HEK293T (cell line): ENCODE measurements at regions not wholly inside any gene's neighbourhood (a gene's known extent, or its start where the extent isn't known, plus 50 kb on each side); places are given as distances from the start of the nearest gene placed in this dataset.

ENCODE experiments used
- CTCF ChIA-PET: fragments of 350-600 bp; formaldehyde crosslinking; extraction: SDS; loops from one replicate; lab custom pipeline; 2021; ENCODE audit warnings: antibody characterized with exemption, inconsistent platforms; lab: Yijun Ruan, JAX
- POLR2A ChIA-PET: fragments of 350-600 bp; formaldehyde crosslinking; extraction: SDS; loops from one replicate; lab custom pipeline; 2020; ENCODE audit warnings: antibody characterized with exemption, inconsistent platforms; lab: Yijun Ruan, JAX
- DNase-seq: peaks from one replicate; pipeline ENCODE4 v3.0.0; 2012; ENCODE audit warnings: mixed read lengths; ENCODE audit errors: extremely low spot score
- ARNT ChIP-seq: fragments of 450-650 bp; IDR thresholded peaks from 2 replicates; pipeline ENCODE4 v1.6.1; 2017; ENCODE audit warnings: mild to moderate bottlenecking
- BHLHE40 ChIP-seq: fragments of 450-650 bp; IDR thresholded peaks from 2 replicates; pipeline ENCODE4 v1.6.1; 2016; ENCODE audit warnings: mild to moderate bottlenecking, moderate library complexity, borderline replicate concordance
- CTBP1 ChIP-seq: fragments of 450-650 bp; IDR thresholded peaks from 2 replicates; pipeline ENCODE4 v1.6.1; 2016; ENCODE audit warnings: borderline replicate concordance
- ELF4 ChIP-seq: fragments of 450-650 bp; IDR thresholded peaks from 2 replicates; pipeline ENCODE4 v1.6.1; 2017; ENCODE audit warnings: antibody characterized with exemption
- FOXA1 ChIP-seq: fragments of 450-650 bp; IDR thresholded peaks from 2 replicates; pipeline ENCODE4 v1.6.1; 2016; ENCODE audit warnings: mild to moderate bottlenecking
- FOXK2 ChIP-seq: fragments of 450-650 bp; IDR thresholded peaks from 2 replicates; pipeline ENCODE4 v1.6.1; 2016; ENCODE audit warnings: mild to moderate bottlenecking
- FOXM1 ChIP-seq: fragments of 450-650 bp; IDR thresholded peaks from 2 replicates; pipeline ENCODE4 v1.6.1; 2017; ENCODE audit warnings: mild to moderate bottlenecking, borderline replicate concordance
- HDGF ChIP-seq: fragments of 450-650 bp; IDR thresholded peaks from 2 replicates; pipeline ENCODE4 v1.6.1; 2017; ENCODE audit warnings: antibody characterized with exemption, borderline replicate concordance
- L3MBTL2 ChIP-seq: fragments of 450-650 bp; conservative IDR thresholded peaks from 2 replicates; pipeline ENCODE4 v1.6.1; 2016; ENCODE audit warnings: mild to moderate bottlenecking
- LEF1 ChIP-seq: fragments of 450-650 bp; IDR thresholded peaks from 2 replicates; pipeline ENCODE4 v1.6.1; 2017; ENCODE audit warnings: mild to moderate bottlenecking, borderline replicate concordance
- NFRKB ChIP-seq: fragments of 450-650 bp; IDR thresholded peaks from 2 replicates; pipeline ENCODE4 v1.6.1; 2016; ENCODE audit warnings: mild to moderate bottlenecking, moderate library complexity
- PKNOX1 ChIP-seq: fragments of 450-650 bp; IDR thresholded peaks from 2 replicates; pipeline ENCODE4 v1.6.1; 2016
- SP1 ChIP-seq: fragments of 450-650 bp; IDR thresholded peaks from 2 replicates; pipeline ENCODE4 v1.6.1; 2017
- SUZ12 ChIP-seq: fragments of 450-650 bp; IDR thresholded peaks from 2 replicates; pipeline ENCODE4 v1.6.1; 2016; ENCODE audit warnings: mild to moderate bottlenecking
- TARDBP ChIP-seq: fragments of 450-650 bp; IDR thresholded peaks from 2 replicates; pipeline ENCODE4 v1.6.1; 2016
- ZNF384 ChIP-seq: fragments of 450-650 bp; IDR thresholded peaks from 2 replicates; pipeline ENCODE4 v1.6.1; 2016

- TF ChIP-seq FOXK2 (no peak), L3MBTL2 (no peak), TARDBP (no peak), HDGF (no peak), ZNF384 (no peak), CTBP1 (no peak), BHLHE40 (no peak), SP1 (no peak), ELF4 (no peak), NFRKB (no peak), SUZ12 (no peak)
- ChIA-PET POLR2A (no interaction called here), CTCF (no interaction called here)
- no peak for DNase-seq
Measured at GRCh38 chr10:3421537-3422257, 249.1 kb upstream of the PITRM1 start.

GRCh38 chr10:3420527-3421469, 248.2 kb upstream of the PITRM1 start:
- CTCF ChIA-PET, result interaction anchor here (0.6 kb wide), 1 partner anchor 198 kb away, joined by 3 read pairs; no protein-coding TSS in a partner anchor
- POLR2A ChIA-PET, result no interaction called here
- DNase-seq, result no peak
- TF ChIP-seq PKNOX1 (peak; percentile 30; the same call in 1 of the 2 replicates), FOXK2 (no peak)

GRCh38 chr10:3419719-3420495, 247.3 kb upstream of the PITRM1 start:
- CTCF ChIA-PET, result interaction anchor here (0.6 kb wide), 1 partner anchor 197 kb away, joined by 3 read pairs; no protein-coding TSS in a partner anchor
- TF ChIP-seq LEF1, result no peak
- TF ChIP-seq FOXM1, result no peak
- TF ChIP-seq ZNF384, result no peak
- TF ChIP-seq FOXK2, result no peak
- TF ChIP-seq ARNT, result no peak
- TF ChIP-seq CTBP1, result no peak
- no peak for TF ChIP-seq NFRKB
- no peak for TF ChIP-seq L3MBTL2

GRCh38 chr10:3418926-3419325, 246.3 kb upstream of the PITRM1 start:
- ChIA-PET POLR2A (no interaction called here), CTCF (interaction anchor here (0.6 kb wide), 1 partner anchor 1204 kb away, joined by 4 read pairs; no protein-coding TSS in a partner anchor)
- TF ChIP-seq FOXA1 (no peak), NFRKB (no peak), FOXK2 (no peak), HDGF (no peak), ZNF384 (no peak), CTBP1 (no peak), FOXM1 (no peak), SP1 (no peak)
- no peak for DNase-seq

More at GRCh38 chr10:3419719-3420495, 247.3 kb upstream of the PITRM1 start:
- DNase-seq, result no peak
- POLR2A ChIA-PET, result no interaction called here

GRCh38 chr10:3418041-3418754, 245.6 kb upstream of the PITRM1 start:
- ChIA-PET CTCF (no interaction called here), POLR2A (no interaction called here)
- TF ChIP-seq LEF1 (no peak), FOXA1 (no peak), HDGF (no peak), ZNF384 (no peak), L3MBTL2 (no peak), ELF4 (no peak), ARNT (no peak), FOXM1 (no peak), PKNOX1 (no peak), CTBP1 (no peak), TARDBP (no peak)
- DNase-seq, result no peak

- no peak for DNase-seq
- TF ChIP-seq BHLHE40, result no peak
- no peak for TF ChIP-seq SUZ12
- TF ChIP-seq HDGF, result no peak
- TF ChIP-seq ZNF384, result no peak
- no peak for TF ChIP-seq TARDBP
- no peak for TF ChIP-seq LEF1
- TF ChIP-seq SP1, result no peak
- TF ChIP-seq L3MBTL2, result no peak
- TF ChIP-seq FOXA1, result no peak
- no peak for TF ChIP-seq NFRKB
- TF ChIP-seq CTBP1, result no peak
- TF ChIP-seq FOXK2, result no peak
- TF ChIP-seq FOXM1, result no peak
- no peak for TF ChIP-seq ARNT
- TF ChIP-seq PKNOX1, result no peak
- CTCF ChIA-PET, result no interaction called here
- POLR2A ChIA-PET, result no interaction called here
Measured at GRCh38 chr10:3417096-3417495, 244.5 kb upstream of the PITRM1 start.
